ENCODE measurements at regions not wholly inside any gene's neighbourhood (a gene's known extent, or its start where the extent isn't known, plus 50 kb on each side); places are given as distances from the start of the nearest gene placed in this dataset.

DNA sequence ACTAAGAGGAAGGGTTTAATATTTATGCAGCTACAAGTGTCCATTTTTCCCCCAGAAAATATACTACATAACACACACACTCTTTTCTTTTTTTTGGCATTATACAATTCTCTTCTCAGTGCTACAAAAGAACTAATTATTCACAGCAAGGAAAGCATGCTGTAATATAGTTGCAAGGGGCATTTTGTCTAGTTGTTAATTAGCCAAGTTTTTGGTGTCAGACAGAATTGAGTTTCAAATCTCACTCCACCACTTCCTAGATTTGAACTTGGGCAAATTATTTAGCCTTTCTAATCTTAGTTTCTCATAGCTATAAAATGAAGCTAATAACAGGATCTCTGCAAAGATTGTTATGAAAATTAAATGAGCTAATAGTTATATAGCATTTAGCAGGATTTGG, 60.0 kb upstream of the VTCN1 start:
- no peaks in the 10 kb centered on the region for H3K4me1 Mint-ChIP-seq (ENCODE audit: low read depth, unreplicated experiment)
- no peak for DNase-seq
- TF ChIP-seq, protein P1, sequence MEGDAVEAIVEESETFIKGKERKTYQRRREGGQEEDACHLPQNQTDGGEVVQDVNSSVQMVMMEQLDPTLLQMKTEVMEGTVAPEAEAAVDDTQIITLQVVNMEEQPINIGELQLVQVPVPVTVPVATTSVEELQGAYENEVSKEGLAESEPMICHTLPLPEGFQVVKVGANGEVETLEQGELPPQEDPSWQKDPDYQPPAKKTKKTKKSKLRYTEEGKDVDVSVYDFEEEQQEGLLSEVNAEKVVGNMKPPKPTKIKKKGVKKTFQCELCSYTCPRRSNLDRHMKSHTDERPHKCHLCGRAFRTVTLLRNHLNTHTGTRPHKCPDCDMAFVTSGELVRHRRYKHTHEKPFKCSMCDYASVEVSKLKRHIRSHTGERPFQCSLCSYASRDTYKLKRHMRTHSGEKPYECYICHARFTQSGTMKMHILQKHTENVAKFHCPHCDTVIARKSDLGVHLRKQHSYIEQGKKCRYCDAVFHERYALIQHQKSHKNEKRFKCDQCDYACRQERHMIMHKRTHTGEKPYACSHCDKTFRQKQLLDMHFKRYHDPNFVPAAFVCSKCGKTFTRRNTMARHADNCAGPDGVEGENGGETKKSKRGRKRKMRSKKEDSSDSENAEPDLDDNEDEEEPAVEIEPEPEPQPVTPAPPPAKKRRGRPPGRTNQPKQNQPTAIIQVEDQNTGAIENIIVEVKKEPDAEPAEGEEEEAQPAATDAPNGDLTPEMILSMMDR (IDR thresholded peaks at IDR 0.05; ENCODE audit: partially characterized antibody, unreplicated experiment), result no peak
- no peak overlapping the region for H3K27ac Mint-ChIP-seq (ENCODE audit: unreplicated experiment)
- H3K4me3 Mint-ChIP-seq (ENCODE audit: unreplicated experiment), result no peak overlapping the region
- no peaks in the 10 kb centered on the region for H3K36me3 Mint-ChIP-seq (ENCODE audit: unreplicated experiment)
- H3K27me3 Mint-ChIP-seq (ENCODE audit: unreplicated experiment), result no peaks in the 10 kb centered on the region
- H3K9me3 Mint-ChIP-seq (ENCODE audit: unreplicated experiment), result no peaks in the 10 kb centered on the region

DNA sequence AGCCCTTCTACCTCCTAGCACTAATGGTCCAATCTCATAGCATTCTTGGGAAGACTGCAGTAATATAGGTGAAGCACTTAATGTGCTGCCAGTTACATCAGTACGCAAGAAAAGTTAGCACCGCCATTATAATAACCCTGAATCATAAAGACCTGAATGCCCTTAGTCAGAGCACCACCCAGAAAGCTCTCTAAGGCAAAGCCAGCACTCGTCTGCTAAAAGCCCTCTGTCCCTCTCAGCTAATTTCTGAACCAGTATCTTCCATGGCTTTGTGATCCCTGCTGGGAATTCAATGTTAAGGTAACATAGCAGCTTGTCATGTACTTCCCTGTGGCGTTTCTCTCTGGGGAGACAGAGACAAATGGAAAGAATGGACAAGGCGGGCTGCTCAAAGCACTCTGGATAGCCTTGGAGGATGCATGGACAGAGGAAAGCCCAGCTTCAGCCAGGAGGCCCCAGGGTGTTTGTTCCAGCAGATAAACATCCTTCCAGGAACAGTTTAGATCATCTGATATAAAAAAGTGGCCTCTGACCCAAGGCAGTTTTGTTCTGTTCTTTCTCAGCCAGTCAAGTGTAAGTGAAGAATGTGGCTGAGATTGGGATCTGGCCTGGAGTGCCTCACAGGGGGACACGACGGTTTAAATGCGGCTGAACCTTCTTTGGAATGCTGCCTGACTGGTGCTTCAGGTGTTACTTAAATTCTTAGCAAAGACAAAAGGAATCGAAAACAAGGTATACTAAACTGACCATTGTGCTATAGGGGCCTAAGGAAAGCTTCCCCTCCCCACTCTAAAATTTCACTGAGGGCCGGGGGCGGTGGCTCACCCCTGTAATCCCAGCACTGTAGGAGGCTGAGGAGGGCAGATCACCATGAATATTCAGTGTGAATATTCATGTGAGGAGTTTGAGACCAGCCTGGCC, 58.1 kb upstream of the VTCN1 start:
- no peaks in the 10 kb centered on the region for H3K4me1 Mint-ChIP-seq (ENCODE audit: low read depth, unreplicated experiment)
- H3K27ac Mint-ChIP-seq (ENCODE audit: unreplicated experiment), result peak overlapping the region; percentile 4
- no peak for DNase-seq

DNA sequence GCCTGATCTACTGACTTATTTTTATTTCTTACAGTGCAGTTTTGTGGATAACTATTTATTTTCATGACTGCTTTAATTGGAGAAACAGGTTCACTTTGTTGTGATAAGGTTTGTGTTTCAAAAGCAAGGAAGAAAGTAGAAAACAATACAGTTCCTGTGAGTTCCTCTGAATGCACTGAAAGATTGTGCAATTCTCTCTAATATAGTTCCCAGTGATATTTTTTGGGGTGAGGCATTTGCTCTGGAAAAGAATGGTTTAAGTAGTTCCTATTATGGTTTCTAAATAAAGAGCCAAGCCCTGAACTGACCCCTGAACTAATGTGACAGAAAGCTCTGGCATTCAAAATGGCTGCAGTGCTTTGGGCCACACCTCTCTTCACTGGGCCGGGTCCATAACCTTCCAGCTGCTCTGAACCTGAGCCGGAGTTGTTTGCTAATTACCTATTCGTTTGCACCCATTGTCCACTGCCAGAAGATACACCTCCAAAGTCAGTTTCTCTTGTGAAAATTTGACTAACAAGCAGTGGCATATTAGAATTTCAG, 56.6 kb upstream of the VTCN1 start:
- no peak for DNase-seq
- no peaks in the 10 kb centered on the region for H3K4me1 Mint-ChIP-seq (ENCODE audit: low read depth, unreplicated experiment)
- TF ChIP-seq, protein P1 (IDR thresholded peaks at IDR 0.05; ENCODE audit: partially characterized antibody, unreplicated experiment), result no peak
- no peaks in the 10 kb centered on the region for H3K27me3 Mint-ChIP-seq (ENCODE audit: unreplicated experiment)
- no peaks in the 10 kb centered on the region for H3K36me3 Mint-ChIP-seq (ENCODE audit: unreplicated experiment)
- H3K4me3 Mint-ChIP-seq (ENCODE audit: unreplicated experiment), result no peak overlapping the region
- H3K9me3 Mint-ChIP-seq (ENCODE audit: unreplicated experiment), result no peaks in the 10 kb centered on the region
- no peak overlapping the region for H3K27ac Mint-ChIP-seq (ENCODE audit: unreplicated experiment)

More for the DNA sequence above, 58.1 kb upstream of the VTCN1 start:
- Mint-ChIP-seq H3K9me3 (ENCODE audit: unreplicated experiment) (no peaks in the 10 kb centered on the region), H3K36me3 (ENCODE audit: unreplicated experiment) (no peaks in the 10 kb centered on the region), H3K27me3 (ENCODE audit: unreplicated experiment) (no peaks in the 10 kb centered on the region), H3K4me3 (ENCODE audit: unreplicated experiment) (no peak overlapping the region)
- TF ChIP-seq, protein P1 (IDR thresholded peaks at IDR 0.05; ENCODE audit: partially characterized antibody, unreplicated experiment), result no peak

DNA sequence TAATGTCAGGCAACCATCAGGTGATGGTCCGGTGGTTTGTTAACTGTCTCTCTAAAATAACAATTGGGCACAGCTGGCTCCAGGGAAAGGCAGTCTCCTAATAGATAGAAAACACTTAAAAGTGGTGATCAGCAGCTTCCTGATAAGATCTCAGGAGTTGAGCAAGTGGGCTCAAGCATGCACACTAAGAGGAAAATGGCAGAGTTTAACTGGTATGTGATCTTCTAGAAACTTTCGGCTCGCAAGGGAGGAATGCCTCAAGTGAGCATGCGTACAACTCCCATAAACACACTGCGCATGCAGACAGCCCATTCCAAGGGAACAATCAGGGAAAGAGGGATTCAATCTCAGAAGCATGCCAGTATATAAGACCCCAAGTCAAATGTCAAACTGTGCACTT, 52.2 kb upstream of the VTCN1 start:
- H3K4me3 Mint-ChIP-seq (ENCODE audit: unreplicated experiment), result no peak overlapping the region
- H3K27me3 Mint-ChIP-seq (ENCODE audit: unreplicated experiment), result no peaks in the 10 kb centered on the region
- peaks cover 4% of the 10 kb centered on the region for H3K9me3 Mint-ChIP-seq (ENCODE audit: unreplicated experiment)
- H3K4me1 Mint-ChIP-seq (ENCODE audit: low read depth, unreplicated experiment), result no peaks in the 10 kb centered on the region
- no peak overlapping the region for H3K27ac Mint-ChIP-seq (ENCODE audit: unreplicated experiment)
- no peak for DNase-seq
- peaks cover 6% of the 10 kb centered on the region for H3K36me3 Mint-ChIP-seq (ENCODE audit: unreplicated experiment)
- TF ChIP-seq, protein P1 (IDR thresholded peaks at IDR 0.05; ENCODE audit: partially characterized antibody, unreplicated experiment), result no peak

DNA sequence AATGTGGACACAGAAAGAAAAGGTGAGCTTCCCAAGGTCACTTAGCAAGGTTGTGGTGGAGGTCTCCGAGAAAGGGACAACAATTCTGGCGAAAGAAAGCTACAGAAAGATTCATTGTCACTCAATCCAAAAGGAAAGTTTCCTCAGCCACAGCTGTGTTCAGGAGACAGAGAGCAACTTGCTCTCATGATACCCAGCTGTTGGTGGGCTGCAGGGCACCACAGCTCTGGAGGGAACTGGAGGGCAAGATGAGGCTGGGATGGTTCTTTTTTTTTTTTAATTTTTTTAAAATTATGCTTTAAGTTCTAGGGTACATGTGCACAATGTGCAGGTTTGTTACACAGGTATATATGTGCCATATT, 50.7 kb upstream of the VTCN1 start:
- peaks cover 6% of the 10 kb centered on the region for H3K36me3 Mint-ChIP-seq (ENCODE audit: unreplicated experiment)
- no peak for DNase-seq
- TF ChIP-seq, protein P1 (IDR thresholded peaks at IDR 0.05; ENCODE audit: partially characterized antibody, unreplicated experiment), result no peak
- no peaks in the 10 kb centered on the region for H3K4me1 Mint-ChIP-seq (ENCODE audit: low read depth, unreplicated experiment)
- no peak overlapping the region for H3K27ac Mint-ChIP-seq (ENCODE audit: unreplicated experiment)
- no peak overlapping the region for H3K4me3 Mint-ChIP-seq (ENCODE audit: unreplicated experiment)
- H3K27me3 Mint-ChIP-seq (ENCODE audit: unreplicated experiment), result no peaks in the 10 kb centered on the region
- peaks cover 4% of the 10 kb centered on the region for H3K9me3 Mint-ChIP-seq (ENCODE audit: unreplicated experiment)

All from glutamatergic neuron (in vitro differentiated cells).